ENCODE measurements at regions not wholly inside any gene's neighbourhood (a gene's known extent, or its start where the extent isn't known, plus 50 kb on each side); places are given as distances from the start of the nearest gene placed in this dataset.

DNA sequence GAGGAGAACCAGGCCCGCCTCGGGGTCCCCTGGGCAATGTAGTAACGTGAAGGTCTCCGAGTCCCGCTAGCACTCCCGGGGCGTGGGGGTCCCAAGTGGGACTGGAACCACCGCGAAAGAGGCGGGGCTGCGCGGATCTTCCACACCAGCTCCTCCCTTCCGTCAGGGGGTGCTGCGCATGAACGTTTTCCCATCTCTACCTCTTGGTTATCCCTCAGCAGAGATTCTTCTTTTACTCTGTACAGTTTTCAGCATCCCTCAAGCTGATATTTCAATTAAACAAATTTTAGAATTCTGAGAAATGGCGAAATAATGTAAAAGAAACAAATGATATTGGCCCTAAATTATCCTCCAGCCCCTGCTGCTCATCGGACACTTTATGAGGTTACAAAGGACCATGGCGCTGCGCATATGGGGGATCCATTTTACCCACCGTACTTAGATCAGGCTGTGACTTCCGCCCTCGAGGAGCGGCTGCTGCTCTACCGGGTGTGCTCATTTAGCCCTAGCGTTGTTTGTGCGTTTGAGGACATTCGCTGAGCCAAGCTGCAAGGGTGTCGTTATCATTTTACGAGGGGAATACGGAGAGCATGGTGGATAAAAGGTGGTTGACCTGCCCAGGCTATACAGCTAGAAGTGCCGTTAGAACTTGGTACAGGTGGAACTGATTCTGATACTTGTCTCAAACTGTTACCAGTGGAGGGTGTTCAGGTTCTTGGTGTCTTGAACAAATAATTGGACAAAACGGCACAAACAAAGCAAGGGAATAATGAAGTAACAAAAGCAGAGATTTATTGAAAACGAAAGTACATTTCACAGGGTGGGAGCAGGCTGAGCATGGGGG, 75.2 kb upstream of the CHD6 start (continued):
- TF ChIP-seq, protein P1, sequence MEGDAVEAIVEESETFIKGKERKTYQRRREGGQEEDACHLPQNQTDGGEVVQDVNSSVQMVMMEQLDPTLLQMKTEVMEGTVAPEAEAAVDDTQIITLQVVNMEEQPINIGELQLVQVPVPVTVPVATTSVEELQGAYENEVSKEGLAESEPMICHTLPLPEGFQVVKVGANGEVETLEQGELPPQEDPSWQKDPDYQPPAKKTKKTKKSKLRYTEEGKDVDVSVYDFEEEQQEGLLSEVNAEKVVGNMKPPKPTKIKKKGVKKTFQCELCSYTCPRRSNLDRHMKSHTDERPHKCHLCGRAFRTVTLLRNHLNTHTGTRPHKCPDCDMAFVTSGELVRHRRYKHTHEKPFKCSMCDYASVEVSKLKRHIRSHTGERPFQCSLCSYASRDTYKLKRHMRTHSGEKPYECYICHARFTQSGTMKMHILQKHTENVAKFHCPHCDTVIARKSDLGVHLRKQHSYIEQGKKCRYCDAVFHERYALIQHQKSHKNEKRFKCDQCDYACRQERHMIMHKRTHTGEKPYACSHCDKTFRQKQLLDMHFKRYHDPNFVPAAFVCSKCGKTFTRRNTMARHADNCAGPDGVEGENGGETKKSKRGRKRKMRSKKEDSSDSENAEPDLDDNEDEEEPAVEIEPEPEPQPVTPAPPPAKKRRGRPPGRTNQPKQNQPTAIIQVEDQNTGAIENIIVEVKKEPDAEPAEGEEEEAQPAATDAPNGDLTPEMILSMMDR (IDR thresholded peaks at IDR 0.05 in 2 of 3, conservative IDR thresholded peaks at IDR 0.05 in 1 of 3; ENCODE audit: borderline replicate concordance in 1 of 3, insufficient read depth in 1 of 3, low read depth in 2 of 3, low read length in 2 of 3) = peak; percentile 38 to 69 (median 41); a peak in 5 of 6 replicates
- TF ChIP-seq SRF (IDR thresholded peaks at IDR 0.05; ENCODE audit: low read depth) = peak; percentile 69

DNA sequence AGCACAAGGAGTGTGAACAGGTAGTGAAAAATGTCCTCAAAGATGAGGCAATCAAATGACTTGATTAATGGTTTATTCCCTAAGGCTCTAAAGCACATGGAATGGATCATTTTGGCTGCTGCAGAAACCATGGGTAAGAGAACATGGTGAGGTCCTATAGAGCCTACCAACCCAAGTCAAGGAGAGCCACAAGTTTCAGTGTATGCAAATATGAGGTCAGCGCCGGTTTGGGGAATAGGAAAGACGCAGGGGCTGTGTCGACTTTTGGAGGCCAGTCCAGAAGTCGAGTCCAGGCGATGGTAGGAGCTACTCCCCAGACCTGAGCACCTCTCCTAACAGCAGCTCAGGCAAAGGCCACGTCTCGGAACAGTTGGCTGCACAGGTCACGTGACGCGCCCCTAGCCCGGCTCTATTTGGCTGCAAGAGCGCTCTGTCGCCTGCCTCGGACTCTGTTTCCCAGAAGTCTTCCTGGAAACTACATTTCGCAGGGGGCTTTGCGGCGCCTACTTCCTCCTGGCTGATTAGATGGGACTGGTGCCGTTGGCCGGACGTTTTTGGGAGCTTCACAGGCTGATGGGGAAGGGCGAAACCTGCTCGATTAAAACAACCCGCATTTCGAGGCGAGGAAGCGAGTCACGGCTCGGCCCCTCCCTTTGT, 74.4 kb upstream of the CHD6 start:
- Histone ChIP-seq H3K9me3 (ENCODE audit: control insufficient read depth in 1 of 2, insufficient read depth in 1 of 2, low read depth in 1 of 2, low read length in 2 of 2) (no peaks in the 10 kb centered on the region), H3K4me1 (ENCODE audit: control insufficient read depth in 1 of 2, insufficient read depth in 2 of 2, low read length in 2 of 2) (peaks cover 5 to 13% of the 10 kb centered on the region in 2 experiments; a peak in 3 of 4 replicates), H3K9ac (ENCODE audit: low read length) (peak overlapping the region; percentile 68), H3K4me3 (replicated peaks in 1 of 2; ENCODE audit: low read depth in 1 of 2, low read length in 2 of 2) (peak overlapping the region; percentile 66 to 80), H3K27ac (ENCODE audit: low read depth, low read length) (peak overlapping the region; percentile 52; the same call in 1 of the 2 replicates), H3K79me2 (ENCODE audit: insufficient read depth, low read length) (no peaks in the 10 kb centered on the region), H4K20me1 (ENCODE audit: insufficient read depth) (no peaks in the 10 kb centered on the region), H3K27me3 (ENCODE audit: insufficient read depth, low read length) (no peaks in the 10 kb centered on the region), H3K36me3 (ENCODE audit: control insufficient read depth in 1 of 2, insufficient read depth in 2 of 2, low read length in 2 of 2) (no peaks in the 10 kb centered on the region), H3K9me2 (ENCODE audit: insufficient read depth) (no peaks in the 10 kb centered on the region), H3K4me2 (ENCODE audit: low read length) (peak overlapping the region; percentile 91), H2AFZ (ENCODE audit: low read depth, low read length, poor library complexity, severe bottlenecking) (peak overlapping the region; percentile 98)
- CTCF ChIA-PET = interaction anchor here (0.6 to 0.7 kb wide), 2 partner anchors 352 to 353 kb away, joined by 3 read pairs; no protein-coding TSS in a partner anchor
- BruUV-seq (replicated peaks) = no TSS peak
- POLR2A ChIA-PET = interaction anchor here (1.0 kb wide), 1 partner anchor 10 kb away, joined by 3 read pairs; no protein-coding TSS in a partner anchor
- intact Hi-C loops (cut with micrococcal nuclease) = loop anchor here (2.0 kb wide), 1 partner anchor 352 kb away; the partner anchor contains the start of gene LPIN3
- TF ChIP-seq SRF (IDR thresholded peaks at IDR 0.05; ENCODE audit: low read depth) (no peak), FOSL1 (IDR thresholded peaks at IDR 0.05; ENCODE audit: low read depth) (no peak), YY1 (IDR thresholded peaks at IDR 0.05; ENCODE audit: extremely low read depth, insufficient replicate concordance, low read depth, low read length) (no peak), ELF1 (IDR thresholded peaks at IDR 0.05; ENCODE audit: borderline replicate concordance, low read depth) (no peak), ZNF274 (IDR thresholded peaks at IDR 0.05; ENCODE audit: low read depth, low read length) (no peak), SIN3A (IDR thresholded peaks at IDR 0.05; ENCODE audit: low read depth) (no peak)
- TF ChIP-seq, protein P2, sequence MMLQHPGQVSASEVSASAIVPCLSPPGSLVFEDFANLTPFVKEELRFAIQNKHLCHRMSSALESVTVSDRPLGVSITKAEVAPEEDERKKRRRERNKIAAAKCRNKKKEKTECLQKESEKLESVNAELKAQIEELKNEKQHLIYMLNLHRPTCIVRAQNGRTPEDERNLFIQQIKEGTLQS (IDR thresholded peaks at IDR 0.05) = no peak
- TF ChIP-seq, protein P3, sequence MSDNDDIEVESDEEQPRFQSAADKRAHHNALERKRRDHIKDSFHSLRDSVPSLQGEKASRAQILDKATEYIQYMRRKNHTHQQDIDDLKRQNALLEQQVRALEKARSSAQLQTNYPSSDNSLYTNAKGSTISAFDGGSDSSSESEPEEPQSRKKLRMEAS (IDR thresholded peaks at IDR 0.05) = no peak
- TF ChIP-seq, protein P1 (IDR thresholded peaks at IDR 0.05 in 2 of 3, conservative IDR thresholded peaks at IDR 0.05 in 1 of 3; ENCODE audit: borderline replicate concordance in 1 of 3, insufficient read depth in 1 of 3, low read depth in 2 of 3, low read length in 2 of 3) = no peak
- RAD21 ChIA-PET (ENCODE audit: low non-redundant PET in 1 of 2, low total read pairs in 2 of 2, uncharacterized antibody in 2 of 2, unreplicated experiment in 2 of 2) = no interaction called here
- ATAC-seq = peak; percentile 28
- DNase-seq (ENCODE audit: low read depth, low spot score) = no peak
